ENCODE measurements at regions not wholly inside any gene's neighbourhood (a gene's known extent, or its start where the extent isn't known, plus 50 kb on each side); places are given as distances from the start of the nearest gene placed in this dataset.

GRCh38 chr5:167050568-167051401 lies 1240.7 kb upstream of the WWC1 start:
- in situ Hi-C loops (cut with MboI; ENCODE audit: low pct_unique_long_range_greater_than_20kb, low sequenced_read_pairs, unreplicated experiment) = no loop called here
- DNase-seq (ENCODE audit: low spot score) = no peak

DNA sequence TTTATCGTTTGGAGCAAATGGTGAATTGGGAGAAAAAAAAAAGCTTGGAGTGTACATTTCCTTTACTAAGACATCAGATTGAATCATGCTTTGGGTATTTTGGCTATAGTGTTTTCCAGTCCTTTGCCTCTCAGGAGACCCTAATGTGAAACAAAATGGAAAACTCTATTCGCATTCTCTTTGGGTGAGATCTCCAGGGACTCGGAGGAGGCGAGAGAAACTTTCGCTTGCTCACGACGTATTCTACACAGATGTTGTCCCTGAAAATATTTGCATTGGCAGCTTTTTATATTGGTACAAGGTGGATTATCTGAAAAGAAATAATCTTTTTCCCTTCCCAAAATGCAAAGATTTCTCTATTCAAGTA lies 1240.1 kb upstream of the WWC1 start:
- no peak for DNase-seq (ENCODE audit: low spot score)
- in situ Hi-C loops (cut with MboI; ENCODE audit: low pct_unique_long_range_greater_than_20kb, low sequenced_read_pairs, unreplicated experiment) = no loop called here
- no peak for TF ChIP-seq CTCF (IDR thresholded peaks at IDR 0.05; ENCODE audit: extremely low read depth, insufficient read depth, missing control alignments)

More at GRCh38 chr5:167050568-167051401, 1240.7 kb upstream of the WWC1 start:
- no peak for TF ChIP-seq CTCF (IDR thresholded peaks at IDR 0.05; ENCODE audit: extremely low read depth, insufficient read depth, missing control alignments)

- no peak for DNase-seq (ENCODE audit: low spot score)
- in situ Hi-C loops (cut with MboI; ENCODE audit: low pct_unique_long_range_greater_than_20kb, low sequenced_read_pairs, unreplicated experiment) = no loop called here
- TF ChIP-seq CTCF (IDR thresholded peaks at IDR 0.05; ENCODE audit: extremely low read depth, insufficient read depth, missing control alignments) = no peak
Observed at GRCh38 chr5:167052791-167053190, 1238.7 kb upstream of the WWC1 start.

- DNase-seq (ENCODE audit: low spot score) = no peak
- in situ Hi-C loops (cut with MboI; ENCODE audit: low pct_unique_long_range_greater_than_20kb, low sequenced_read_pairs, unreplicated experiment) = no loop called here
- TF ChIP-seq CTCF (IDR thresholded peaks at IDR 0.05; ENCODE audit: extremely low read depth, insufficient read depth, missing control alignments) = no peak
Observed at GRCh38 chr5:167057665-167058064, 1233.8 kb upstream of the WWC1 start.

DNA sequence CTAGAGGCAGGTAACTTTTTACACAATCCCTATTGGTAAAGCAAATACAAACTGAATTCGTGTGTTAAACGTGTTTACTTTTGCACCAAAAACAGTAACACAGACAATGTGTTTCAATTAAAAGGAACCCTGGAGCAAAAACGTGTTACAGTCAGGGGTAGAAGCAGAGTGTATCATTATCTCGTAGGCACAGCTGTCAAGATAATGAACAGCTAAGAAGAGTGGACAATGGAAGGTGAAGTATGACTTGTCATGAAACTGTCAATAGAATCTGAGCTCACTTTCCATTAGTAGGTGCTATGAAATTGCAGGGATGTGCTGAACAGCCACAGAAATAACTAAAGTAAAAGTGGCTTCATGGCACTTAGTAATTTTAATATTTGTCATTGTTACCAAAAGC lies 1229.8 kb upstream of the WWC1 start:
- no peak for DNase-seq (ENCODE audit: low spot score)
- no peak for TF ChIP-seq CTCF (IDR thresholded peaks at IDR 0.05; ENCODE audit: extremely low read depth, insufficient read depth, missing control alignments)
- in situ Hi-C loops (cut with MboI; ENCODE audit: low pct_unique_long_range_greater_than_20kb, low sequenced_read_pairs, unreplicated experiment) = no loop called here

DNA sequence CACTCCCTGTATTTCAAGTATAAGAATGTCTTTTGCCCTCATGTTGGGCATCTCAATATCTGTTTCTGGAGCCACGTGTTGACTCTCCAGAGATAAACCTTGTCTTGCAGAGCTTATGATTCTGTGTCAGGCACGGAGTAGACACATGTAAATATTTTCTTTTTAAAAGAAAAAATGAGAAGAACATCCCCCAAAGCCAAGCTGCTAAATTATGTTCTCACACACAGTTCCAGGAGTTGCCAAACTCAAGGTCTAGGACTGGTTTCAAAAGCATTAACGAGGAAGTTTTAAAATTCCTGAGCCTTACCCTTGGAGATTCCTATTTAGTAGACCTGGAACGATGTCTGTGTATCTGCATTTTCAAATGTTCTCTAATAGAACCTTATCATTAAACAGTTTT lies 1228.3 kb upstream of the WWC1 start:
- TF ChIP-seq CTCF (IDR thresholded peaks at IDR 0.05; ENCODE audit: extremely low read depth, insufficient read depth, missing control alignments) = no peak
- in situ Hi-C loops (cut with MboI; ENCODE audit: low pct_unique_long_range_greater_than_20kb, low sequenced_read_pairs, unreplicated experiment) = no loop called here
- no peak for DNase-seq (ENCODE audit: low spot score)
